Stimulated activated CD4-positive, alpha-beta T cell treated with anti-CD3 and anti-CD28 coated beads, Interleukin-15, amount 100 ng/mL, for 24 hours (primary cell): ENCODE measurements at regions not wholly inside any gene's neighbourhood (a gene's known extent, or its start where the extent isn't known, plus 50 kb on each side); places are given as distances from the start of the nearest gene placed in this dataset.

ENCODE experiments used
- DNase-seq: peaks from one replicate; pipeline ENCODE4 v3.0.0-alpha.2; 2020

GRCh38 chr2:118310681-118311429 lies 222.6 kb downstream of the INSIG2 start:
- DNase-seq: no peak

- DNase-seq: peak; percentile 70
Observed at GRCh38 chr2:118309946-118310680, 221.8 kb downstream of the INSIG2 start.

- DNase-seq: no peak
Observed at GRCh38 chr2:118309257-118309945, 221.1 kb downstream of the INSIG2 start.

GRCh38 chr2:118307864-118308263 lies 219.6 kb downstream of the INSIG2 start:
- no peak for DNase-seq

- no peak for DNase-seq
Observed at GRCh38 chr2:118301248-118301647, 213.0 kb downstream of the INSIG2 start.

GRCh38 chr2:118300832-118301231 lies 212.6 kb downstream of the INSIG2 start:
- no peak for DNase-seq

- DNase-seq: no peak
Observed at GRCh38 chr2:118296663-118297062, 208.4 kb downstream of the INSIG2 start.

- DNase-seq: no peak
Observed at GRCh38 chr2:118295592-118296390, 207.5 kb downstream of the INSIG2 start.

- no peak for DNase-seq
Observed at GRCh38 chr2:118294063-118294462, 205.8 kb downstream of the INSIG2 start.

- DNase-seq: no peak
Observed at GRCh38 chr2:118292991-118293390, 204.7 kb downstream of the INSIG2 start.

GRCh38 chr2:118291251-118291880 lies 203.1 kb downstream of the INSIG2 start:
- no peak for DNase-seq

- DNase-seq: no peak
Observed at GRCh38 chr2:118290411-118291250, 202.4 kb downstream of the INSIG2 start.

- DNase-seq: no peak
Observed at GRCh38 chr2:118279005-118279404, 190.7 kb downstream of the INSIG2 start.

- DNase-seq: no peak
Observed at GRCh38 chr2:118278046-118278445, 189.8 kb downstream of the INSIG2 start.

GRCh38 chr2:118274841-118275510 lies 186.7 kb downstream of the INSIG2 start:
- no peak for DNase-seq

- DNase-seq: no peak
Observed at GRCh38 chr2:118272391-118272790, 184.1 kb downstream of the INSIG2 start.

GRCh38 chr2:118269408-118270051 lies 181.3 kb downstream of the INSIG2 start:
- DNase-seq: no peak

- no peak for DNase-seq
Observed at GRCh38 chr2:118268268-118268667, 180.0 kb downstream of the INSIG2 start.

- DNase-seq: no peak
Observed at GRCh38 chr2:118265873-118266455, 177.7 kb downstream of the INSIG2 start.
